HUDEP-2 (cell line): ENCODE measurements at regions not wholly inside any gene's neighbourhood (a gene's known extent, or its start where the extent isn't known, plus 50 kb on each side); places are given as distances from the start of the nearest gene placed in this dataset.
"Not testable (repeated sequence)": the region's sequence is repeated elsewhere in the genome, so short reads cannot be mapped to it uniquely, and the experiment has no call there.

ENCODE experiments used
- DNase-seq, 76 experiments: peaks; one replicate each; lab custom pipeline; 2025; ENCODE audit not compliant: unreplicated experiment in 76 of 76; lab: John Stamatoyannopoulos, UW

DNA sequence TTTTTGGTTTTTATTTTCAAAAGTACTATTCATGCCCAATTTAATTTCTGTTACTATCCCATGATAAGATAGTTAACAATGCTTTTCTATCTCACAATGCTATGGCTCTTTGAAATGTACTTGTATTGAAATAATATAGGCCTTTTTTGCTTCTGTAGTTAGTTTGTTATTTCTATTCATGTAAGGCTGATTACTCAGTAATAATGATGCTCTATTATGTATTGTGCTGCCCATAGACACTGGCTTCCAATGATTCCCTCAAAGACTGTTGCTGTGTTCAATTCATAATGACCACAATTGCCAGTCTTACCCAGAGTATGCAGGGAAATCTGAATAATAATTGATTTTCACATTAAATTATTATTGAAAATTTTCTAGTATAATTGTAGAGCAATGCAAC, 155.5 kb upstream of the POT1 start:
- DNase-seq: no peak

DNA sequence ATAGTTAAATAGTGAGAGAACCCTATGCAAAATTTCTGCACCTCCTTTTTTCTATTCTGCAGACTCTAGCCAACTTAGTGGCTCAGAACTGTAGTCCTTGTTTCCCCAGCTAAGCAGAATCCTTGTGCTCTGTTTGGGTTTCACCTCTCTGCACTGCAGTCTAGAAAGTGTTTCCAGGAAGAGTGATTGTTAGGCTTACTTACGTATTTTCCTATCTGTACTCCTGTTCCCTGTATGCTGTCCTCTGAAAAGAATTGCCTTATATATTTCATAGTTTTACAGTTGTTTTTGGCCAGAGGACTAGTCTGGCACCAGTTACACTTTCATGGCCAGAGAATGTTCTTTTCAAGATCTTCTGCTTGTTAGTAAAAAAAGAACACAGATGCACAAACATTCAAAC, 154.6 kb upstream of the POT1 start:
- DNase-seq: no peak

DNA sequence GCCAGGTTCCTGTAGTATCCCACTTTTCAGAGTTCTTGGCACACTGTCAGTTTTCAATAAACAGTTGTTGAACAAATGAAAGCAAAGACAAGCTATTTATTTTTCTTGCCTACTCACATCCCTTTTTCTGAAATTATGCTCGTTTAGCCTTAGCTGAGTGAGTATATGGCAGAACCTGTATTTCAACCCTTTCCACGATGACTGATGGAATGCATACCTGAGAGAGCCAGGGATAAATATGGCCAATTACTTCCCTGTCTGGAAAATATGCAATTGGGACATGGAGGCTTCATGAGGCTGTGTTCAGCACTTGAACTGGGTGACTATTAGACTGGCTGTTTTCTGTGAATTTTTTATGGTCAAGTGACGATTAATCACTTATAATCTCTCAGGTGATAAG, 144.5 kb upstream of the POT1 start:
- DNase-seq: no peak

DNA sequence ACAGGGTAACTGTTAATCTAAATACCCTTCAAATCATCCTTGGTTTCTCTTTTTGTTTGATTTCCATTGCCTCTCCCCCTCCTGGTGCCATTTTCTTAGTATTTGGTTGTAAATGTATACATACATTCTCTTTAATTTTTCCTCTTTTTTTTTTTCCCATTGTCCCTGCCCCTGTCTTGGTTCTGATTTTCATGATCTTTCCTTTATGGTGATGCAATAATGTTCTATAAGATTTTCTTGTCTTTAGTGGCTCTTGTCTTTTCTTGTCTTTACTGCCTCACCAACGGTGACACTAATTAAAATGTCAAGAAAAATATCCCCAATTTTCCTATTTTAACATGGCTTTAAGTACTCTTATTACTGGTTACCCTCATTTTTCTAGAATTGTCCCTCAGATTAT, 135.9 kb upstream of the POT1 start:
- no peak for DNase-seq

DNA sequence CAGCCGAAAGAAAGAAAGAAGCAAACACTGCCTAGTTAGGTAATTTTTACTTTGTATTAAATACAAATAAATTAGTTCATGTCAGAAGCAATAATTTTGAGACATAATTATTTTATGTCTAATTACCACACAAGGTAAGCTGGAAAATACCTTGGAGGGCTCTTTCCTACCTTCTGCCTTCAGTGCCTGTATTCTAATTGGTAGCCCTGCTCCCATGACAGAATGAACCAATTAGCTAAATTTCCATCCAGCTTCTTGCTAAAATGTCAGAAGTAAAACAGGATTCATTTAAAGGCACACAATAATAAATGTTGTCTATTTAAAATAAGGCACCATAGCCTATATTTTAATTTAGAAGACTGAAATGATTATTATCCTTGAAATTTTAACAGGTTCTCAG, 135.4 kb upstream of the POT1 start:
- DNase-seq: no peak

DNA sequence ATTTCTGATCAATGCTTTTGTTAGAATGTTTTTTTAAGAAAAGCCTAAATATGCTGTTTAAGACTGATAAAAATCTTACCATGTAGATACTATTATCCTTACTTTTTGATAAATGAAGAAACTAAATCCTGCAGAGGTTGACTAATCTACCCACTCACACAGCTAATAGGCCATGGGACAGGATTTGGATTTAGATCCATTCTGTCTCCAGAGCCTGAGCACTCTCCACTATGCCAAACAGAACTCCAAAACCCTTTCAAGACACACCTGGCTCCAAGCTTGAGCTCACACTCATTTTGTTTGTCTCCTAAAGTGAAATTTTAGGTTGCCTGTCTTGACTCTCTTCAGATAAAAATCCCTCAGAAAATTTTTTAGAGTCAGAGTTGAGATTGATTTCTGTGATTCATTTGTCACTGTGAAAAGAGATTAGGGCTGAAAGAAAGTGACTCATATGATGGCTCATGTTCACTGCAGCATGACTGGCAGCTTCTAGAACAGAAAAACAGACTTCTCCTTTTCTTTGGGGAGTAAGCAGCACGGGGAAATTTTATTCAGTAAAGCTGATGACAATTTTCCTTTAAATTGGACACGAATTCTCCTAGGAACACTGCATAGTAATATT, 132.3 kb upstream of the POT1 start:
- DNase-seq: peak in 10 of 76 experiments; percentile 1 to 26 (median 16)

DNA sequence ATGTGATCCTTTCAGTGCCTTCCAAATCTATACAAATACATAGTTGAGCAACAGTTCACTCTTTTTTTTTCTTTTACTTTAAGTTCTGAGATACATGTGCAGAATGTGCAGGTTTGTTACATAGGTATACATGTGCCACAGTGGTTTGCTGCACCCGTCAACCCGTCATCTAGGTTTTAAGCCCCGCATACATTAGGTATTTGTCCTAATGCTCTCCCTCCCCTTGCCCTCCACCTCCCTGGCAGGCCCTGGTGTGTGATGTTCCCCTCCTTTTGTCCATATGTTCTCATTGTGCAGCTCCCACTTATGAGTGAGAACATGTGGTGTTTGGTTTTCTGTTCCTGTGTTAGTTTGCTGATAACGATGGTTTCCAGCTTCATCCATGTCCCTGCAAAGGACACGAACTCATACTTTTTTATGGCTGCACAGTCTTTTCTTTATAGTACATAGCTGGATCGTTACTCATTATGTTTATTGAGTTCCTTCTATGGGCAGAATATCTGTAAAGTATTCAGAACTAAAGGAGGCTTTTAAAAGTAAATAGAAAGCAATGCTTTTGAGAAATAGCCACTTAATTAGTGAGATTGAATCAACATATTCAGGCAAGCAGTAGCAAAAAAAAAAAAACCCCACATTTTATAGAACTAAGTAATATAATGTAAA, 131.6 kb upstream of the POT1 start:
- not testable (repeated sequence) for DNase-seq

DNA sequence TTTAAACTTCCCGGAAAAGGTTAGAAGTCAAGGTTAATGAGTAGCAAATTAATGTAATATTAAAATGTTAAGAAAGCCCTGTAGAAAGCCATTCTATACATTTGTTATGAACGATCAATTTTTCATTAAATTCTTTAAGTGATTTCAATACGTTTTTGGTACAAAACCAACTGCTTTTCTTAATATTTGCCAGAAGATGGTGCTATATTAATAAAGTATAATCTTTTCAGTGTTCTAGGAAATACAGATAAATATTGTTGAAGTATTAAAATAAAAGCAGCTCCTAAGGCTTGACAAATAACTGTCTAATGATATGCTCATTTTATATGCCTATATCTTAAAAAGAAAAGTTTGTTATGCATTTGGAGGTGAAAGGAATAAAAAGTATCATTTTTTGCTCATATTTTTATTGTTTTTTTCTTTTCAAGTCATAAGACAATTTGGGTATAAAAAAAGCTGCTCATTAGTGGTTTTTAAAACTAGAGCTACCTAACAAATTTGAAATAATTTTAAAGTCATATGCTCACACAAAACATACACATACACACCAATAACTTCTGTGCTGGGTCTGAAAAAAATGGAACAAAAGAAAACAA, 130.3 kb upstream of the POT1 start:
- DNase-seq: peak in 1 of 76 experiments; percentile 5

DNA sequence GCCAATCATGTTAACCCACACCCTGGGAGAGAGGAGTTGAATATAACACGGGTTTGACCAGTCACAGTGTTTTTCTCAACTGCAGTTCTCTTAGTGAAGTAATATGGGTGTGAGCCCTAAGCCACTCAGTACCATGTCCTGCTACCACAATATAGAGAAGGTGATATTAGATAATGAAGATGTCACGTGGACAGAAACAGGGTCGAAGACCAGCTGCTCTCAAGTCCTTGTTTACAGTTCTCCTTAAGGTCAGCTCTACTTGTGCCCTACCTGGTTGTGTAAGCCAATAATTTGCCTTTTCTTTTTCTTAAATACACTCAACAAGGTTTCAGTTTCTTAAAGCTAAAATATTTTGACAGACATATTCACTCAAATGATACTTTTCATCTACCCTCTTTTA, 128.3 kb upstream of the POT1 start:
- peak in 2 of 76 experiments; percentile 2 to 7 for DNase-seq

DNA sequence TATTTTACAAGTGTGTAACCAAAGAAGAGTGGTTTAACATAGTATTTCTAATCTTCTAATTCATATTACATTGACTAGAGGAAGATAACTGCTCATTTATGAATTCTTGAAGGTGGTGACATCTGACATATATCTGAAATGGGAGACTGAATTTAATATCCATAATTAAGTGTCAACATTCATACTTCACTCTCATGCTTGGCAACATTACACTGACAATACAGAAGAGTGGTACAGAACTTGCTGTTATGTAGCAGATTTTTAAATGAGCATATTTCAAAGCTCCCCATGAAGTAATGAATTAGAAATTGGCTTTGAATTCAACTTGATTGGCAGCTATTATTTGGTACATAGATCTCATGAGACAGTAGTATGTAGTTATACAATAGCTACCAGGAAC, 125.8 kb upstream of the POT1 start:
- no peak for DNase-seq

DNA sequence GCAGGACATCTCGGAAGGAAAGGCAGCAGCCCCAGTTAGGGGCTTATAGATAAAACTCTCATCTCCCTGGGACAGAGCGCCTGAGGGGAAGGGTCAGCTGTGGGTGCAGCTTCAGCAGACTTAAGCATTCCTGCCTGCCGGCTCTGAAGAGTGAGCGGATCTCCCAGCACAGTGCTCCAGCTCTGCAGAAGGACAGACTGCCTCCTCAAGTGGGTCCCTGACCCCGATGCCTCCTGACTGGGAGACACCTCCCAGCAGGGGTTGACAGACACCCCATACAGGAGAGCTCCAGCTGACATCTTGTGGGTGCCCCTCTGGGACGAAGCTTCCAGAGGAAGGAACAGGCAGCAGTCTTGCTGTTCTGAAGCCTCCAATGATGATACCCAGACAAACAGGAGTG, 117.1 kb upstream of the POT1 start:
- no peak for DNase-seq

DNA sequence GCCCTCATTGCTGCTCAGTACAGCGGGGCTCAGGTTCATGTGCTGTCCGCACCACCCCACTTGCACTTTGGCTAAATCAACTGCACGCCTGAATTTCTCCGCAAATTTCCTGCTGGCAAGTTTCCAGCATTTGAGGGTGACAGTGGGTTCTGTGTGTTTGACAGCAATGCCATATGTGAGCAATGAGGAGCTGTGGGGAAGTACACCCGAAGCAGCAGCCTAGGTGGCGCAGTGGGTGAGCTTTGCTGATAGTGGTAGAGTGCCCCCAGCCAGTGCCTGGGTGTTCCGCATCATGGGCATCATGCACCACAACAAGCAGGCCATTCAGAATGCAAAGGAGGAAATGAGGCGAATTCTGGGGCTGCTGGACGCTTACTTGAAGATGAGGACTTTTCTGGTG, 103.9 kb upstream of the POT1 start:
- DNase-seq: no peak

DNA sequence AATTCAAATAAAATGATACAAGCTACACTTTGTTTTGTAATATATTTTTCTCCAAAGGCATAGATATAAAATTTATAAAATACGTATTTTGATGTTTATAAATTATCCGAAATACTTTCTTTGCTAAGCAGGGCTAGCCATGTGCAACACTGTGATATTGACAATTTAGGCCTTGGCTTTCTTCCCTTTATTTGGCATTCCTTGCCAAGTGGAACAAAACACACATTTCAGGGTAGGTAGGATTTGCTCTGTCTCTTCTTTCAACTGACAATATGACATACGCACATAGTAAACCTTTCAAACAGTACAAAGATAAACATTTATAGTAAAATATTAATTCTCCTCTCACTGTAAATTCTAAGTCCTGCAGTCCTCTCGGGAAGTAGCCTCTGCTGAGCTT, 103.3 kb upstream of the POT1 start:
- DNase-seq: no peak

DNA sequence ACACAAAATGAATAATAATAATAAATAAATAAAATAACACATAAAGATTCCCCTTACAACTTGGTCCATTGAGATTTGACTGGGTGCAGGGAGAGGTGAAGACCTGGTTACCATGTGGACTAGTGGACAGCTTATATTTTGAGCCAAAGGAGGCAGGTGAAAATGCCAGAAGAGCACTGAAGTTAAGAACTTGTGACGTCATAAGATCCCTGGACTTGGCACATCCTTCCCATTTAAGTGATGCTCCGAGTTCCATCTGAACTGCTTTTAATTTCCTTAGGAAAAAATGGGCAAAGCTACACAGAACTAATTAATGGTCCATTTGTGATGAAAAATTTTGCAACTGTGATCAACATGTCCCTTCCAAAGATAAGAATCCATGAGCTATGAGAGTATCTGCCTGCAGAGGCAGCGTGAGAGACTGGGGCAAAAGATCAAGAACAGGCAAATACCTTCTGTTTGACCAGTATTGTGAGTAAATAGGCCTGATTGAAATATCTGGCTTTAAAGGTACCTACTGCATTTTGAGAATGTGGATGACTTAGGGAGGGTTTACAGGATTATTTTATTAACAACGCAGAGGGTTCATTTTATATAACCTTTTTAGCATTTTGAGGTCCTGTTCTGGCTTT, 101.2 kb upstream of the POT1 start:
- DNase-seq: no peak

DNA sequence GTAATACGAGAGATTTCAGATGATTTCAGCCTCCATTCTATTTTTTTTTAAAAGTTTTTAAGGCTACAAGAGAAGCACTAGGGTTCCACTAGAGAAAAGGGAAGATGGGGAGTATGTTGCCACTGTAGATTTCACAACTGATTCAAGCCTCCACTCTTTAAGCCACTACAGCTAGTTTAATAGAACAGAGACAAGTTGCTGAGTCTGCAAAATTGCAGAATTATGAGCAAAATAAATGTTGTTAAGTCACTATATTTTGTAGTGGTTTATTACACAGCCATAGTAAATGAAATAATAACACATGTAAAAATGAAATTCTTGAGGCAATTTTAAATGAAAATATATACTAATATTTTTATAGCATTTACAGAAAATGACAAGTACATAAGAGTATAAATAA, 96.0 kb upstream of the POT1 start:
- DNase-seq: no peak

DNA sequence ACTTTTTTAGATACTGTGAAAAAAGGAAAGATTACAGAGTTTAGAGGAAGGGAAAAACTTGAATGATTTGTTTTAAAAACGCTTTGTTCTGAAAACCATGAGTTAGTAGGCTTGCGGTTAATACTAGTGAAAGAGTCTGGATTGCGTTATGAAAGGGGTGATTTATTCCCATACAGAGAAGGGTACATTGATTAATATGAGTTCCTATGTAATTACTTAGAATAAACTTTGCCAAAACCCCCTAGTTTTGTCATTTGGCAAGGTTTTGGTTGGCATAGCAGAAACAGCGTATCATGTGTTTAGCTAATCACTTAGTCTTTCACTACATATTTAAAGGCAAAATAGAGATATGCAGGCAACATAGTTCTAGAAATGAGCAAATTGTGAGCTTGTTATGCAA, 91.2 kb upstream of the POT1 start:
- no peak for DNase-seq

DNA sequence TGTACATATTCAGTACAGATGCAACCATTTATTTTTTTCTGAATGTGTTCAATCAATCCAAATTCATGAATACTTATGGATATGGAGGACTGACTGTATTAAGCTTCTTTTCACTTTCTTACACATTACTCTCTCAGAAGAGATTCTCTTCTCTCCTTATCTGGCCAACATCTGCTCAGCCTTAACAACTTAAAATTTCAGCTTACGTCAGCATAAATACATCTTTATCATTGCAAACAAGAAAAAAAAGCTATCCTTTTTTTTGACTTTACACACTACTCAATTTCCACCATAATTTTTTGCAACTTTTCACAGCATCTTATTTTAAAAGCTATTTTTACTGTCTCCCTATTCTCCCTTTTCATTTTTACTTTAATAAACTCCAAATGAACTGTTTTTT, 80.9 kb upstream of the POT1 start:
- DNase-seq: no peak

DNA sequence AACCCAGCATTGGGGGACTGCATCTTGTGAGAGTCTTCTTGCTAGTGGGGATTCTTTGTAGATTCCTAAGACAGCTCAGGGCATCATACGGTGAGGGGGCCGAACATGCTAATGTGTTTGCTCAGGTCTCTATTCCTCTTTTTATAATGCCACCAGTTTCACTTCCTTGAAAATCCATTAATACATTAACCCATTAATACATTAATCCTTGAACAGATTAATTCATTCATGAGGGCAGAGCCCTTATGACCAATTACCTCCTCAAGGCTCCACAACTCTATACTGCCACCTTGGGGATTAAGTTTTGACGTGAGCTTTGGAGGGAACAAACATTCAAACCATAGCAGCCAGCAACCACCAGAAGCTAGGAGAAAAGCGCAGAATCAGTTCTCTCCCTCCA, 67.2 kb upstream of the POT1 start:
- peak in 18 of 76 experiments; percentile 0 to 46 (median 6) for DNase-seq

DNA sequence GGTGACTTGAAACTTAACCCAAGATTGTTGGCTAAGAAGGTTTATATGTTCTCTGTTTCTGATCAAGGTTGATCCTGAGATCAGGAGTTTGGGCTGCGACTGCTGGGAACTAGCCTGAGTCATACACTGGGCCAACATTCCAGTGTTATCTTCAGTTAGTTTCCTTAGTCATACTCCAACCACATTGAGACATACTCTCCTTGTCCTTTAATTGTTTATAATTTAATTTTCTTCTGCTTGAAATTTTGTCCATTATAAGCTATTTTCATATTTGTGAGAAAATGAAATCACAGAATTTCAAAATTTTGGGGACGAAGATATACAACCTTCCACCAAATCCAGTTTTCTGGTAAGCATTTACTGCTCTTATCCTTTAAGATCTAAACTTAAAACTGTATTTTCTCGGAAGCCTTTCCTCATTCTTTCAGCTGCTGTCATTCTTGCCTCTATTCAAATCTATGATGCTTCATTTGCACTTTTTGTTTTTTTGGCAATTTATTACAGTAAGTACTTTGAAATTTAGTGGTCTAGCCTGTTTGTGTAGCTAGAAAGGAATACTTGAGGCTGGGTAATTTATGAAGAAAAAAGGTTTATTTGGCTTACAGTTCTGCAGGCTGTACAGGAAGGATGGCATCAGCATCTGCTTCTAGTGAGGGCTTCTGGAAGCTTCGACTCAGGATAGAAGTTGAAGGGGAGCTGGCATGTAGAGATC, 63.4 kb upstream of the POT1 start:
- no peak for DNase-seq

DNA sequence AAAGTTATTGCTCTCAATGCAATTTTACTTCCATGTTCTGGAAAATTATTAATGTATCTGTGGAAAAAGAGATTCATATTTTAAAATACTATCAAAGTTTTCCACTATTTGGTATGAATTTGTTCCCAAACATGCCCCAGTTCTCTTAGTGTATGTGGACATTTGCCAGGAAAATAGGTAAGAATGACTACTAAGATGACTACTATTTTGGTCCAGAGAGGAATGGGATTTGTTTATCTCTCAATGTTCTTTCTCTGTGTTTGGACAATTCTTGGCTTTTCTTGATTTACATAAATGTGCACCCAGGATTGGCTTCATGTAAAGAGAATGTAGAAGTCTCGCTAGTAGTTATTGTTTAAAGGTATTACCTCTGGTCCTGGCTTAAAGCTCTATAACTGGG, 60.3 kb upstream of the POT1 start:
- DNase-seq: no peak
